ENCODE measurements at regions not wholly inside any gene's neighbourhood (a gene's known extent, or its start where the extent isn't known, plus 50 kb on each side); places are given as distances from the start of the nearest gene placed in this dataset.

GRCh38 chr4:13103382-13104015, 380.6 kb downstream of the RAB28 start:
- H3K36me3 ChIP-seq = no peaks in the 10 kb centered on the region
- H3K4me1 ChIP-seq = no peaks in the 10 kb centered on the region
- no peak for TF ChIP-seq CTCF (IDR thresholded peaks at IDR 0.05)
- no peaks in the 10 kb centered on the region for H3K27me3 ChIP-seq
- ATAC-seq (no peak), DNase-seq (no peak), FAIRE-seq (no peak)
- no peak overlapping the region for H3K27ac ChIP-seq
- no peaks in the 10 kb centered on the region for H3K9me3 ChIP-seq
- 75 to 80% methylated on average over 7 of the region's 7 CpGs for WGBS, 2 donors
- no peak overlapping the region for H3K4me3 ChIP-seq
- intact Hi-C loops (cut with DNase I) = no loop called here

GRCh38 chr4:13102092-13102742, 381.9 kb downstream of the RAB28 start:
- DNase-seq (no peak), ATAC-seq (no peak)

GRCh38 chr4:13097971-13098370, 386.2 kb downstream of the RAB28 start:
- intact Hi-C loops (cut with DNase I) = no loop called here
- Histone ChIP-seq H3K9me3 (no peaks in the 10 kb centered on the region), H3K4me3 (no peak overlapping the region), H3K27ac (no peak overlapping the region), H3K36me3 (no peaks in the 10 kb centered on the region), H3K4me1 (no peaks in the 10 kb centered on the region), H3K27me3 (no peaks in the 10 kb centered on the region)
- no peak for ATAC-seq
- no peak for FAIRE-seq
- no peak for DNase-seq
- no peak for TF ChIP-seq CTCF (IDR thresholded peaks at IDR 0.05)
- WGBS, 2 donors = 84% methylated on average over 3 of the region's 3 CpGs

More at GRCh38 chr4:13102092-13102742, 381.9 kb downstream of the RAB28 start:
- no peak for TF ChIP-seq CTCF (IDR thresholded peaks at IDR 0.05)
- Histone ChIP-seq H3K9me3 (no peaks in the 10 kb centered on the region), H3K4me3 (no peak overlapping the region), H3K27ac (no peak overlapping the region), H3K4me1 (no peaks in the 10 kb centered on the region), H3K27me3 (no peaks in the 10 kb centered on the region), H3K36me3 (no peaks in the 10 kb centered on the region)
- intact Hi-C loops (cut with DNase I) = no loop called here
- no peak for FAIRE-seq
- 87 to 88% methylated on average over 6 of the region's 6 CpGs for WGBS, 2 donors

GRCh38 chr4:13095722-13096121, 388.4 kb downstream of the RAB28 start:
- no peak for ATAC-seq
- no peak overlapping the region for H3K4me3 ChIP-seq
- intact Hi-C loops (cut with DNase I) = no loop called here
- no peak overlapping the region for H3K27ac ChIP-seq
- TF ChIP-seq CTCF (IDR thresholded peaks at IDR 0.05) = no peak
- no peak for FAIRE-seq
- no peaks in the 10 kb centered on the region for H3K9me3 ChIP-seq
- 81 to 90% methylated on average over 1 of the region's 1 CpG for WGBS, 2 donors
- H3K4me1 ChIP-seq = no peaks in the 10 kb centered on the region
- DNase-seq = no peak
- no peaks in the 10 kb centered on the region for H3K36me3 ChIP-seq
- no peaks in the 10 kb centered on the region for H3K27me3 ChIP-seq

- DNase-seq (no peak), FAIRE-seq (no peak), ATAC-seq (no peak)
- intact Hi-C loops (cut with DNase I) = no loop called here
- no peaks in the 10 kb centered on the region for H3K4me1 ChIP-seq
- no peak for TF ChIP-seq CTCF (IDR thresholded peaks at IDR 0.05)
- no peaks in the 10 kb centered on the region for H3K27me3 ChIP-seq
- H3K4me3 ChIP-seq = no peak overlapping the region
- H3K9me3 ChIP-seq = no peaks in the 10 kb centered on the region
- WGBS, 2 donors = 59 to 64% methylated on average over 2 of the region's 2 CpGs
- H3K36me3 ChIP-seq = no peaks in the 10 kb centered on the region
- no peak overlapping the region for H3K27ac ChIP-seq
Measured at GRCh38 chr4:13093170-13093569, 391.0 kb downstream of the RAB28 start.

All from pancreas (tissue), 10 donors.